HG02885 (cell line): ENCODE measurements at regions not wholly inside any gene's neighbourhood (a gene's known extent, or its start where the extent isn't known, plus 50 kb on each side); places are given as distances from the start of the nearest gene placed in this dataset.

Experiments used
- ATAC-seq: cut with Tn5 transposase; IDR thresholded peaks from one replicate; pipeline ENCODE4 v1.9.1; 2021; ENCODE audit warnings: mild to moderate bottlenecking; ENCODE audit not compliant: unreplicated experiment, poor library complexity

GRCh38 chr4:23279377-23279986 lies 586.7 kb downstream of the GBA3 start:
- no peak for ATAC-seq

GRCh38 chr4:23278845-23279244 lies 586.1 kb downstream of the GBA3 start:
- no peak for ATAC-seq

- ATAC-seq, result no peak
Measured at GRCh38 chr4:23276076-23276475, 583.3 kb downstream of the GBA3 start.

- ATAC-seq, result no peak
Measured at GRCh38 chr4:23269566-23269965, 576.8 kb downstream of the GBA3 start.

- ATAC-seq, result no peak
Measured at GRCh38 chr4:23268072-23268771, 575.5 kb downstream of the GBA3 start.

- ATAC-seq, result no peak
Measured at GRCh38 chr4:23266401-23266800, 573.7 kb downstream of the GBA3 start.

GRCh38 chr4:23260511-23260910 lies 567.8 kb downstream of the GBA3 start:
- ATAC-seq, result no peak

GRCh38 chr4:23245203-23245832 lies 552.6 kb downstream of the GBA3 start:
- ATAC-seq, result no peak

- no peak for ATAC-seq
Measured at GRCh38 chr4:23242962-23243361, 550.2 kb downstream of the GBA3 start.

GRCh38 chr4:23241408-23241807 lies 548.7 kb downstream of the GBA3 start:
- ATAC-seq, result no peak

- ATAC-seq, result no peak
Measured at GRCh38 chr4:23238848-23239247, 546.1 kb downstream of the GBA3 start.

GRCh38 chr4:23237771-23238170 lies 545.0 kb downstream of the GBA3 start:
- no peak for ATAC-seq

GRCh38 chr4:23235628-23236390 lies 543.1 kb downstream of the GBA3 start:
- ATAC-seq, result no peak

GRCh38 chr4:23234716-23235115 lies 542.0 kb downstream of the GBA3 start:
- no peak for ATAC-seq

- ATAC-seq, result no peak
Measured at GRCh38 chr4:23234018-23234417, 541.3 kb downstream of the GBA3 start.

GRCh38 chr4:23233596-23233995 lies 540.9 kb downstream of the GBA3 start:
- no peak for ATAC-seq

- no peak for ATAC-seq
Measured at GRCh38 chr4:23232987-23233386, 540.2 kb downstream of the GBA3 start.

- ATAC-seq, result no peak
Measured at GRCh38 chr4:23225564-23225963, 532.8 kb downstream of the GBA3 start.

GRCh38 chr4:23224684-23225420 lies 532.1 kb downstream of the GBA3 start:
- no peak for ATAC-seq

GRCh38 chr4:23220911-23221310 lies 528.2 kb downstream of the GBA3 start:
- ATAC-seq, result no peak
